ENCODE measurements at regions not wholly inside any gene's neighbourhood (a gene's known extent, or its start where the extent isn't known, plus 50 kb on each side); places are given as distances from the start of the nearest gene placed in this dataset.
A peak's percentile ranks its signal among the peaks of the same experiment; 100 is the strongest.

DNA sequence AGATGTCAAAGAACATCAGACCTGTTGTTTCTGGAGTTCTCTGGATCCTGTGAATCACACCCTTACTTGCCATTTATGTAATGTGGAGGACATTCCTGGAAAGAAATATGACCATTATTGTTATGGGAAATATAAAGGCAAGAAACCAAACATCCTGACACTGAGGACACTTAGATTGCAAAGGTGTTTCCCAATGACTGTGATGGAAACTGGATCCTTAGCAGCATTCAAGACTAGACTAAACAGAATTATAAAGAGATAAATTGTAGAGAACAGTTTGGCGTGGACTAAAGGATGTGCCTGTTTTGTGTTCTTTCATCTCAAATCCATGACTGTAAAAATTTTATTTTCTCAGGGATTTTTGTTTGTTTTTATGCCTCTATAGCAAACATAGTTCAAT is 347.7 kb upstream of the SLC14A2 start:
- peak overlapping the region in 2 of 4 donors; percentile 10 to 45 for H3K27ac ChIP-seq
- no peak for DNase-seq
- TF ChIP-seq POLR2A (IDR thresholded peaks at IDR 0.05) (no peak), EP300 (IDR thresholded peaks at IDR 0.05) (no peak), POLR2AphosphoS5 (IDR thresholded peaks at IDR 0.05) (peak in 1 of 4 donors; percentile 20)
- H3K27me3 ChIP-seq = no peaks in the 10 kb centered on the region
- no peaks in the 10 kb centered on the region for H3K9me3 ChIP-seq
- no peaks in the 10 kb centered on the region for H3K36me3 ChIP-seq
- peaks cover 0 to 13% (median 0%) of the 10 kb centered on the region in 4 donors for H3K4me1 ChIP-seq
- H3K4me3 ChIP-seq = no peak overlapping the region
- intact Hi-C loops (cut with DNase I) = no loop called here
- WGBS, 2 donors = 80 to 81% methylated on average over 1 of the region's 1 CpG

DNA sequence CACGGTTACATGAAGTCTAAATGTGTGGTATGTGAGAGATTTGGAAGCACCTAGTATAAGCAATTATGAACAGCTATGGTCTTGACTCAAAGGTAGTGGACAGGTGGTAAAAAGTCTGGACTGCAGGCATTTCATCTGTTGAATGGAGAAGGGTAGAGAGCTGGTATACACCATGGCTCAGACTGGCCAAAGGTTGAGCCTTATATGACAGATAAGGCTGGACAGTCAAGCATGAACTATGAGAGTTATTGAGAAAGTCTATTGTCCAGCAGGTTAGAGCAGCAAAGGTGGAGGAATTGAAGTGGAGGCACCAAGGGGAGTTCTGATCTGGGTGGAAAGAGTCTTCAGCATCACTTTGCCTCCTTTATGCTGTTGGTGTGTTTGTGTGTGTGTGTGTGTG is 346.7 kb upstream of the SLC14A2 start:
- WGBS, 2 donors = 85 to 91% methylated on average over 1 of the region's 1 CpG
- Histone ChIP-seq H3K4me3 (no peak overlapping the region), H3K9me3 (no peaks in the 10 kb centered on the region), H3K27me3 (no peaks in the 10 kb centered on the region), H3K27ac (no peak overlapping the region), H3K36me3 (no peaks in the 10 kb centered on the region), H3K4me1 (peaks cover 0 to 13% (median 0%) of the 10 kb centered on the region in 4 donors)
- TF ChIP-seq POLR2A (IDR thresholded peaks at IDR 0.05) = no peak
- TF ChIP-seq, protein P1, sequence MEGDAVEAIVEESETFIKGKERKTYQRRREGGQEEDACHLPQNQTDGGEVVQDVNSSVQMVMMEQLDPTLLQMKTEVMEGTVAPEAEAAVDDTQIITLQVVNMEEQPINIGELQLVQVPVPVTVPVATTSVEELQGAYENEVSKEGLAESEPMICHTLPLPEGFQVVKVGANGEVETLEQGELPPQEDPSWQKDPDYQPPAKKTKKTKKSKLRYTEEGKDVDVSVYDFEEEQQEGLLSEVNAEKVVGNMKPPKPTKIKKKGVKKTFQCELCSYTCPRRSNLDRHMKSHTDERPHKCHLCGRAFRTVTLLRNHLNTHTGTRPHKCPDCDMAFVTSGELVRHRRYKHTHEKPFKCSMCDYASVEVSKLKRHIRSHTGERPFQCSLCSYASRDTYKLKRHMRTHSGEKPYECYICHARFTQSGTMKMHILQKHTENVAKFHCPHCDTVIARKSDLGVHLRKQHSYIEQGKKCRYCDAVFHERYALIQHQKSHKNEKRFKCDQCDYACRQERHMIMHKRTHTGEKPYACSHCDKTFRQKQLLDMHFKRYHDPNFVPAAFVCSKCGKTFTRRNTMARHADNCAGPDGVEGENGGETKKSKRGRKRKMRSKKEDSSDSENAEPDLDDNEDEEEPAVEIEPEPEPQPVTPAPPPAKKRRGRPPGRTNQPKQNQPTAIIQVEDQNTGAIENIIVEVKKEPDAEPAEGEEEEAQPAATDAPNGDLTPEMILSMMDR (IDR thresholded peaks at IDR 0.05) = no peak
- no peak for DNase-seq
- intact Hi-C loops (cut with DNase I) = no loop called here

GRCh38 chr18:45270289-45270771 is 344.9 kb upstream of the SLC14A2 start:
- Histone ChIP-seq H3K36me3 (no peaks in the 10 kb centered on the region), H3K4me1 (peaks cover 0 to 13% (median 0%) of the 10 kb centered on the region in 4 donors), H3K9me3 (no peaks in the 10 kb centered on the region), H3K27ac (no peak overlapping the region), H3K4me3 (no peak overlapping the region), H3K27me3 (no peaks in the 10 kb centered on the region)
- TF ChIP-seq EP300 (IDR thresholded peaks at IDR 0.05) (no peak), POLR2AphosphoS5 (IDR thresholded peaks at IDR 0.05) (no peak), POLR2A (IDR thresholded peaks at IDR 0.05) (no peak)
- TF ChIP-seq, protein P1 (IDR thresholded peaks at IDR 0.05) = no peak
- no peak for DNase-seq
- intact Hi-C loops (cut with DNase I) = no loop called here

- peaks cover 0 to 3% (median 0%) of the 10 kb centered on the region in 4 donors for H3K9me3 ChIP-seq
- no peaks in the 10 kb centered on the region for H3K27me3 ChIP-seq
- intact Hi-C loops (cut with DNase I) = no loop called here
- no peaks in the 10 kb centered on the region for H3K4me1 ChIP-seq
- DNase-seq = no peak
- TF ChIP-seq POLR2A (IDR thresholded peaks at IDR 0.05) (no peak), EP300 (IDR thresholded peaks at IDR 0.05) (no peak)
- TF ChIP-seq, protein P1 (IDR thresholded peaks at IDR 0.05) = no peak
- no peak overlapping the region for H3K4me3 ChIP-seq
- H3K27ac ChIP-seq = no peak overlapping the region
- H3K36me3 ChIP-seq = no peaks in the 10 kb centered on the region
- 18 to 56% methylated on average over 1 of the region's 1 CpG for WGBS, 2 donors
These were observed 341.2 kb upstream of the SLC14A2 start for GRCh38 chr18:45274026-45274425.

DNA sequence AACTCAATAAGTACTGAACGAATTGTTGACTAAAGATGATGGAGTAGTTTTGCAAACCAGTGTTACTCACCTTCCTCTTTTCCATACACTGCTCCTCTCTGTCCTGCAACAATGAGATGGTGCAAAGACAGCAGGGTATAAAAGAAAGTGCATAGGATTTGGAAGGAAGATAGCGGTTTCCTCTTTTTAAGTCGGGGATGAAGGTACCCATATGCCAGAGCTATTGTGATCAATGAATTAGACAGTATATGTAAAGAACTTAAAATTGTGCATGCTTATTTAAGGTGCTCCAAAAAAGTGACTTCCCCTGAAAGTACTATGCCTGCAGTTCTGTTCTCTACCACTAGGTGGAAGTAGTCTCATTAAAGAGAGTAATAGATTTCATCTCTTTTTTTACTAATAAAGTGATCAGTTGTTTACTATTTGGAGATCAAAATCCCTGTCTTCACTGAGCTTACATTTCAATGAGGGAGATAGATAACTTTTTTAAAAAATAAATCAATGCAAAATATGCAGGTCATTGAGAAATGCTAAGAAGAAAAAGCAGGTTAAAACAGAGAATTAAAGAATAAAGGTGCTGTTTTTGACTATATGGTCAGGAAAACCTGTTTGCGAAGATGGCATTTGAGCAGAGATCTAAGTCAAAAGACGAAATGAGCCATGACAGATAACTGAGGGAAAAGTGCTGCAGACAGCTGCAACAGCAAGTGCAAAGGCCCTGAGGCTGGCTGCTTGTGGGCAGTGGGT is 339.7 kb upstream of the SLC14A2 start:
- H3K27me3 ChIP-seq = no peaks in the 10 kb centered on the region
- H3K4me3 ChIP-seq = no peak overlapping the region
- no peak for DNase-seq
- no peak for TF ChIP-seq POLR2A (IDR thresholded peaks at IDR 0.05)
- TF ChIP-seq, protein P1 (IDR thresholded peaks at IDR 0.05) = peak in 3 of 4 experiments; percentile 24 to 61 (median 26)
- no peak overlapping the region for H3K27ac ChIP-seq
- H3K9me3 ChIP-seq = peaks cover 0 to 3% (median 0%) of the 10 kb centered on the region in 4 donors
- no peaks in the 10 kb centered on the region for H3K36me3 ChIP-seq
- intact Hi-C loops (cut with DNase I) = no loop called here
- 84 to 87% methylated on average over 5 of the region's 5 CpGs for WGBS, 2 donors
- no peaks in the 10 kb centered on the region for H3K4me1 ChIP-seq
